Cardiac fibroblast (primary cell): ENCODE measurements at regions not wholly inside any gene's neighbourhood (a gene's known extent, or its start where the extent isn't known, plus 50 kb on each side); places are given as distances from the start of the nearest gene placed in this dataset.

Experiments used
- DNase-seq, 2 donors: peaks; one replicate each; pipeline versions ENCODE4 v3.0.0 to v3.0.0-alpha.2; 2010; ENCODE audit warnings: low read depth in 2 of 2
- H3K4me3 ChIP-seq, 2 donors: replicated peaks in 1 of 2; 1 replicate in 1 of 2; 2 replicates in 1 of 2; pipeline ENCODE4 v1.5.1; 2011; ENCODE audit warnings: low read depth in 2 of 2, low read length in 2 of 2, mild to moderate bottlenecking in 2 of 2, moderate library complexity in 1 of 2
- TF ChIP-seq, protein P1 (sequence below): IDR thresholded peaks from one replicate; pipeline ENCODE4 v1.5.1; 2011; ENCODE audit warnings: low read depth, mild to moderate bottlenecking, low read length, inconsistent platforms

DNA sequence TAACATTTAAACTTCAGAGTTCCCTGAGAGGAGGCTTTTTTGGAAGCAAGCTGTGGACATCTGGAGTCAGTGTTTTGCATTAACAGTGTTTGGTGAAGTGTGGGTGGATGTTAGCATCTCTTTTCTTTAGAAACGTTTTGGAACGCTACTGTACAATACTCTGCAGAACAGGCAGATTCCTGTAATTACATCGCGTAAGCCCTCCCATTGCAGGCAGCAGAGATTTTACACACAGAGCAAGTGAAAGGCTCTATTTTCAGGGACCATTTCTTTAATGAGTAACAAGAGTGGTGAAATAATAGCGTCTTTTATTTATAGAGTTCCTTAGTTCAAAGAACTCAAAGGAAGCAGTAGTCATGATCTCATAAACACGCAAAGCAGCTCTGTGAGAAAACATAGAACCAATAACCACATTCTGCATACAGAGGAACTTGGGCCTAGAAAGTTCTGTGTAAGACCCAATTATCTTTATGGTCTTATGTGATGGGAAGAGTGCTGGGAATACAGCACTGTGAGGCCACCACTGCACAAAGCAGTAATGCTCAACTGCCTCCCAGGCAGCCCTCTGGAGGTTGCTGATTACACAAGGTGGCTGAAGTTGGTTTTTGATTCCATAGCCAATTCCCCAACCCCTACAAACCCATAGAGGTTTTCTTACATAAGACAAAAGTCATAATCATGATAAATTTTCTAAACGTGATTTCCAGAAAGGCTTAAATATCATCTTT lies 298.7 kb upstream of the EPHA5 start:
- TF ChIP-seq, protein P1, sequence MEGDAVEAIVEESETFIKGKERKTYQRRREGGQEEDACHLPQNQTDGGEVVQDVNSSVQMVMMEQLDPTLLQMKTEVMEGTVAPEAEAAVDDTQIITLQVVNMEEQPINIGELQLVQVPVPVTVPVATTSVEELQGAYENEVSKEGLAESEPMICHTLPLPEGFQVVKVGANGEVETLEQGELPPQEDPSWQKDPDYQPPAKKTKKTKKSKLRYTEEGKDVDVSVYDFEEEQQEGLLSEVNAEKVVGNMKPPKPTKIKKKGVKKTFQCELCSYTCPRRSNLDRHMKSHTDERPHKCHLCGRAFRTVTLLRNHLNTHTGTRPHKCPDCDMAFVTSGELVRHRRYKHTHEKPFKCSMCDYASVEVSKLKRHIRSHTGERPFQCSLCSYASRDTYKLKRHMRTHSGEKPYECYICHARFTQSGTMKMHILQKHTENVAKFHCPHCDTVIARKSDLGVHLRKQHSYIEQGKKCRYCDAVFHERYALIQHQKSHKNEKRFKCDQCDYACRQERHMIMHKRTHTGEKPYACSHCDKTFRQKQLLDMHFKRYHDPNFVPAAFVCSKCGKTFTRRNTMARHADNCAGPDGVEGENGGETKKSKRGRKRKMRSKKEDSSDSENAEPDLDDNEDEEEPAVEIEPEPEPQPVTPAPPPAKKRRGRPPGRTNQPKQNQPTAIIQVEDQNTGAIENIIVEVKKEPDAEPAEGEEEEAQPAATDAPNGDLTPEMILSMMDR: no peak
- H3K4me3 ChIP-seq: no peak overlapping the region
- DNase-seq: peak; percentile 55 to 71

DNA sequence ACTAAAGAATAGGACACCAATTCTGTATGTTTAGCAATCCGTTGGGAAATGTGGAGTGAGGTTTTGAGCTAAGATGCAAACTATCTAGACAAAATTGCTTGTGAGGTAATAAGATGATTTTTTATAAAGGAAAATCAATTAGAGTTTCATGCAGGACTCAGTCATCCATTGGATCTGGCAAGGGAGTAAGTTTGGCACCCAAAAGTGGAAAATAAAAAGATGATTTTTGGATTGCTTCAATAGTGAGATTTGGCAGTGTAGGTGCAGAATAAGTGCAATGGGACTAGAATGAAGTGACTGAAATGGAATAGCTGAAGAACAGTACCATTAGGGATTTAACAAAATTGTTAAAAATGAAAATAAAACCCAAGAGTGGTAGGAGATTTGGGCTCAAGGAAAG lies 290.5 kb upstream of the EPHA5 start:
- no peak overlapping the region for H3K4me3 ChIP-seq
- TF ChIP-seq, protein P1: no peak

DNA sequence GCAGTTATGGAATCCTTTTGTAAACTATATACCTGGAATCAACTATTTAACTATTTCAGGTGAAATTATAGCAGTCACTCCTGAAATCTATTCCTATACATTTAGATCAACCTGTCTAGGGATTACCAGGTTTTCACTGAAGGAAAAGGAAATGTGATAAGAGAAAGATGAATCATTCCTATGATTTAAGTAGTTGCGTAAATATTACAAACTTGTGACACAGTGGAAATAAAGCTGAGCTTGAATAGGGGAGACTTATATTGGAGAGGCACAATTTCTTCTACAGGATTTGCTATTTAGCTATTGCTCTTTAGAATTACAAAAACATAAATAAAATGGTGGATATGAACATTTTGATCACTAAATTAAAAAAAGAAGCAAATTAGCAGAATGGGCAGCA lies 284.1 kb upstream of the EPHA5 start:
- TF ChIP-seq, protein P1: no peak
- peak; percentile 1 to 10 for DNase-seq
- H3K4me3 ChIP-seq: no peak overlapping the region

More for the DNA sequence above, 290.5 kb upstream of the EPHA5 start:
- no peak for DNase-seq

DNA sequence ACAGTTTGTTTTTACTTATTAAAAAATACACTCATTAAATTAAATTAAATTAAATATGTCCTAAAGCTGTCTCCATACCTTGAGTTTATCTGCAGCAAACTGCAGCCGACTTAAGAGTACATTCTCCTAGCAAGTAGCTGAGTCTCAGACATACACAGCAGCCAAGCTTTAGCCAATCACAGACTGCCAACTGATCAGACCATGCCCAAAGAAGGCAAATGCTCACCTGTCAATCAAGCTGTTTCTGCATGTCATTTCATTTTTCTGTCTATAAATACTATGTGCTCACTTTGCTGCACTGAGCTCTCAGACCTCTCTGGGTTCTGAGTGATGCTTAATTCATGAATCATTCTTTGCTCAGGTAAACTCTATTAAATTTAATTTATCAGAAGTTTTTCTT lies 280.9 kb upstream of the EPHA5 start:
- TF ChIP-seq, protein P1: no peak
- DNase-seq: no peak
- H3K4me3 ChIP-seq: no peak overlapping the region

DNA sequence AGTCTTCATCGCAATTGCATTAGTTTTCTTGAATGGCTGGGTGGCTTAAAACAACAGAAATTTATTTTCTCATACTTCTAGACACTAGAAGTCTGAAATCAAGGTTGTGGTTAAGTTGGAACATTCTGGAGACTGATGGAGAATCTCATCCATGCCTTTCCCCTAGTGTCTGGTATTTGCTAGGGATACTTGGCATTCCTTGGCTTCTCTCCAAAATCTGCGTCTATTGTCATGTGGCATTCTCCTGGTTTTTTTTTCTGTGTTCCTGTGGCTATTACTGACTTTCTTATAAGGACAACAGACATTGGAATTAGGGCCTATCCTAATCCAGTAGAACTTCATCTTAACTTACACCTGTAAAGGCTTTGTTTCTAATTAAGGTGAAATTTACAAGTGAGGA lies 272.8 kb upstream of the EPHA5 start:
- peak; percentile 81 to 91 for DNase-seq
- TF ChIP-seq, protein P1: peak; percentile 26
- no peak overlapping the region for H3K4me3 ChIP-seq

DNA sequence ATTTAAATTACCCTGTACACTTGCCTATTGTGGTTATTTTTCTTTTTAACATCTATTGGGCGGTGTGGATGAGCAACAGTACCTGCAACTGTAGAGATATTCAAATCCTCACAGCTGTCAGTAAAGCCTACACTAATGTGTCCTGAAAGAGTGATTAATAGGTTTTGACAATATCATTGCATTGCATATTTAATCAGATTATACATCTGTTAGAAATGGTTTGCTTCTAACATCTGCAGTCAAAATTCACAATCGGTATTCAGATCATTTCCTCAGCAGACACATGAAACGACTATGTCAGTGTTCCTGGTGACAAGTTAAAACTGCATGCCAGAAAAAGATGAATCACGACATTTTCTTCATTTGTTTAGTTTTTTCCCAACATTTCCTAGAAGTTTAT lies 254.6 kb upstream of the EPHA5 start:
- TF ChIP-seq, protein P1: no peak
- no peak overlapping the region for H3K4me3 ChIP-seq
- peak in 1 of 2 donors; percentile 7 for DNase-seq

DNA sequence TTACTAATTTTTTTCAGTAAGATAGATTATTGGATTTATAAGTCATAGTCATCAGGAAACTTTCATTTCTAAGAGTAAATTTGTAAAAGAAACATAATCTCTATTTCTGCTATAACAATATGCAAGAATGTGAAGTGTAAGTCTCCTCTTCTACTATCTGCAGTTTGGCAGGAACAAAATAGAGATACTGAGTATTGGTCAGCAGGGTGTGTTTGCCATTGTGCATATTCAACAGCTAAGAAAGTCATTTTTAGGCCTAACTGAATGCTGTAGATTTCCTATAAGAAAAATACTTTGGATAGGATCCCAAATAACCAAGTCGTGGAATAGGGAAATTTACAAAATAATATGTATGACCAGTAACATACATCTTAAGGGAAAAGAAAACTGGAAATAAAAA lies 253.3 kb upstream of the EPHA5 start:
- no peak for DNase-seq
- no peak overlapping the region for H3K4me3 ChIP-seq
- TF ChIP-seq, protein P1: no peak
